ENCODE measurements at regions not wholly inside any gene's neighbourhood (a gene's known extent, or its start where the extent isn't known, plus 50 kb on each side); places are given as distances from the start of the nearest gene placed in this dataset.
"Not testable (repeated sequence)": the region's sequence is repeated elsewhere in the genome, so short reads cannot be mapped to it uniquely, and the experiment has no call there.

GRCh38 chr9:78986446-78986845 lies 585.3 kb upstream of the TLE4 start:
- no peak for FAIRE-seq

GRCh38 chr9:78989031-78989658 lies 582.6 kb upstream of the TLE4 start:
- no peak for FAIRE-seq

GRCh38 chr9:78994471-78994870 lies 577.3 kb upstream of the TLE4 start:
- FAIRE-seq, result no peak

- FAIRE-seq, result not testable (repeated sequence)
Observed at GRCh38 chr9:78994974-78995373, 576.8 kb upstream of the TLE4 start.

- no peak for FAIRE-seq
Observed at GRCh38 chr9:78997296-78997695, 574.5 kb upstream of the TLE4 start.

GRCh38 chr9:79000230-79001002 lies 571.3 kb upstream of the TLE4 start:
- no peak for FAIRE-seq

- FAIRE-seq, result no peak
Observed at GRCh38 chr9:79001012-79001411, 570.8 kb upstream of the TLE4 start.

GRCh38 chr9:79003514-79003913 lies 568.3 kb upstream of the TLE4 start:
- FAIRE-seq, result peak; percentile 73

- no peak for FAIRE-seq
Observed at GRCh38 chr9:79004032-79004431, 567.7 kb upstream of the TLE4 start.

- no peak for FAIRE-seq
Observed at GRCh38 chr9:79006546-79006945, 565.2 kb upstream of the TLE4 start.

GRCh38 chr9:79007701-79008483 lies 563.9 kb upstream of the TLE4 start:
- FAIRE-seq, result no peak

- FAIRE-seq, result no peak
Observed at GRCh38 chr9:79008916-79009315, 562.8 kb upstream of the TLE4 start.

- FAIRE-seq, result no peak
Observed at GRCh38 chr9:79011461-79011860, 560.3 kb upstream of the TLE4 start.

- FAIRE-seq, result no peak
Observed at GRCh38 chr9:79012561-79012960, 559.2 kb upstream of the TLE4 start.

- no peak for FAIRE-seq
Observed at GRCh38 chr9:79013715-79014610, 557.8 kb upstream of the TLE4 start.

- FAIRE-seq, result no peak
Observed at GRCh38 chr9:79014929-79015699, 556.7 kb upstream of the TLE4 start.

- FAIRE-seq, result peak; percentile 88
Observed at GRCh38 chr9:79015951-79016350, 555.8 kb upstream of the TLE4 start.

GRCh38 chr9:79020276-79020675 lies 551.5 kb upstream of the TLE4 start:
- no peak for FAIRE-seq

- FAIRE-seq, result peak; percentile 79
Observed at GRCh38 chr9:79021084-79021483, 550.7 kb upstream of the TLE4 start.

GRCh38 chr9:79023134-79023580 lies 548.6 kb upstream of the TLE4 start:
- no peak for FAIRE-seq

GRCh38 chr9:79026316-79026715 lies 545.4 kb upstream of the TLE4 start:
- no peak for FAIRE-seq

GRCh38 chr9:79028101-79028500 lies 543.7 kb upstream of the TLE4 start:
- no peak for FAIRE-seq

Measured in islet of Langerhans (tissue), 1 donor.